Gastrocnemius medialis (tissue), 4 donors: ENCODE measurements at regions not wholly inside any gene's neighbourhood (a gene's known extent, or its start where the extent isn't known, plus 50 kb on each side); places are given as distances from the start of the nearest gene placed in this dataset.

Source experiments
- POLR2A ChIP-seq, 2 donors: fragments of 450-650 bp; IDR thresholded peaks; one replicate each; pipeline ENCODE4 v1.6.1; 2017; ENCODE audit warnings: antibody characterized with exemption in 2 of 2, mild to moderate bottlenecking in 2 of 2, moderate library complexity in 2 of 2
- TF ChIP-seq, protein P1 (sequence below), 5 experiments: fragments of 450-650 bp in 3 of 5; fragments of 200-600 bp in 2 of 5; sonication (generic) in 2 of 5; IDR thresholded peaks in 4 of 5; conservative IDR thresholded peaks in 1 of 5; 1 replicate in 4 of 5; 2 replicates in 1 of 5; pipeline ENCODE4 v1.5.1; 2016 to 2019; ENCODE audit warnings: antibody characterized with exemption in 5 of 5, mild to moderate bottlenecking in 3 of 5, moderate library complexity in 3 of 5

GRCh38 chr13:76363682-76364289 lies 522.4 kb downstream of the KCTD12 start:
- TF ChIP-seq, protein P1, sequence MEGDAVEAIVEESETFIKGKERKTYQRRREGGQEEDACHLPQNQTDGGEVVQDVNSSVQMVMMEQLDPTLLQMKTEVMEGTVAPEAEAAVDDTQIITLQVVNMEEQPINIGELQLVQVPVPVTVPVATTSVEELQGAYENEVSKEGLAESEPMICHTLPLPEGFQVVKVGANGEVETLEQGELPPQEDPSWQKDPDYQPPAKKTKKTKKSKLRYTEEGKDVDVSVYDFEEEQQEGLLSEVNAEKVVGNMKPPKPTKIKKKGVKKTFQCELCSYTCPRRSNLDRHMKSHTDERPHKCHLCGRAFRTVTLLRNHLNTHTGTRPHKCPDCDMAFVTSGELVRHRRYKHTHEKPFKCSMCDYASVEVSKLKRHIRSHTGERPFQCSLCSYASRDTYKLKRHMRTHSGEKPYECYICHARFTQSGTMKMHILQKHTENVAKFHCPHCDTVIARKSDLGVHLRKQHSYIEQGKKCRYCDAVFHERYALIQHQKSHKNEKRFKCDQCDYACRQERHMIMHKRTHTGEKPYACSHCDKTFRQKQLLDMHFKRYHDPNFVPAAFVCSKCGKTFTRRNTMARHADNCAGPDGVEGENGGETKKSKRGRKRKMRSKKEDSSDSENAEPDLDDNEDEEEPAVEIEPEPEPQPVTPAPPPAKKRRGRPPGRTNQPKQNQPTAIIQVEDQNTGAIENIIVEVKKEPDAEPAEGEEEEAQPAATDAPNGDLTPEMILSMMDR (IDR thresholded peaks at IDR 0.05 in 4 of 5, conservative IDR thresholded peaks at IDR 0.05 in 1 of 5), result no peak
- no peak for TF ChIP-seq POLR2A (IDR thresholded peaks at IDR 0.05)
